DMS153 (cell line): ENCODE measurements at regions not wholly inside any gene's neighbourhood (a gene's known extent, or its start where the extent isn't known, plus 50 kb on each side); places are given as distances from the start of the nearest gene placed in this dataset.

ENCODE experiments used
- DNase-seq: peaks from one replicate; lab custom pipeline; 2025; lab: John Stamatoyannopoulos, UW

DNA sequence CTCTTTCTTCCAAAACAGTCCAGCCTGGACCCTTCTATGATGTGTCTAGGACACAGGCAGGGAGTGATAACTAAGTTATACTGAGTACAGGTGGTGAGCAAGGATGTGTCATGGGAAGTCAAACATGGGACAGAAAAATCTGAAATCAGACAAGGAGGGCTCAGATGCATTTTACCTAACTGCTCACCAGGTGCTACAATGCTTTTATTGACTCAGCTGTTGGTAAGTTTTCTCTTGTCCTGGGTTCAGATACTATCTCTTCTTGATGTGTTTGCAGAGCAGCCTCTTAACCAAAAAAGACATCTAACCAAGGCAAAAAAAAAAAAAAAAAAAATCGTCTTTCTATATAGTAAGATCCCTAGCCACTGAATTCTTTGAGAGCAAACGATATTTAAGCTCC lies 378.6 kb downstream of the VPS13C start:
- DNase-seq: no peak

- DNase-seq: no peak
These were observed 379.2 kb downstream of the VPS13C start for GRCh38 chr15:61681038-61681418.

DNA sequence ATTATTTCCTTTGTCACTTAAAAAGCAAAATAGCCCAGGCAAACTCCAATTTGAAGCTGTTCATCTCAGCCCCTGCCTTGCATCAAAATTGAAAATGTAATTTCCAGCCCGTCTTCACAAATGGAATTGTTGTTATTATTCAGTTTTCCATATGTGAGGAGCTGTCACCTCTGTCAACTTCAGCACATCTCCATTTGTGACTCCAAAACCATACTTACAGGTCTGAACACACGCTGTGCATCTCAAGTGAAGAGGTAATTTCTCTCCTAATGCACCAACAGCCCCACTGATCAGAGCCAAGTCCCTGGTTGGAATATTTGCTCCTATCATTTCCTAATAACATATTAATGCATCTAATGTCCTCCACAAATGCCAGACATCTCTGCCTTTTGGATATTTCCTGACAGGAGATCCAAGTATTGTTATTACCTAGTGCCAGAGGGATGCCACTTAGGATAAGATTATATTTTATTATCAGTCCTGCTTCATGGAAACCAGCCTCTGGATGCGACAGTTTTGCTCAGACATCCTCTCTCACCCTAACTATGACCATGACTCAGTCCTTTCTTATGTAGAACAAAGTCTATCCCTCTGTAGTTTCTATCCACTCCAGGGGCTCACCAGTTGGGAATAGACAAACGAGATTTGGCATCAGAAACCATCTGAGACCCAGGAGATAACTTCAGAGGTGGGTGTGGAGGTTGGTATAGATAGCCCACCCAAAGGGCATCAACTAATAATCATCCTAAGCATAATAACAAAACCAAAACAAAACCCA lies 379.8 kb downstream of the VPS13C start:
- no peak for DNase-seq

DNA sequence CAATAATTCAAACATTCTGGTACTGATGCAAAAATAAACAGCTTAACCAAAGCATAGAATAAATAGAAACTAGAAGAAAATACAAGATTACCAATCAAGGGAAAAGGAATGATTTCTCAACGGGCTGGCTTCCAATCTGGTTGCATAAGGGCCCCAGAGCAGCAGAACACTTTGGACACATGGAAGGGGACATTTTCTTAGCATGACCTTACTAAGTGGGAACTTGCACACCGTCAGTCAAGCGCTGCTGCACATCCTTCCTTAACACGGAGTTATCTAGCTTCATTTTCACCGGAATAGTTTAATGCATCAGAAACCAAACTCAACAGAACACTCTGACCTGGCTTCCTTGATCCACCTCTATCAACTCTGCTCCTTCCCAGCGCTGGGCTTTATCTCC lies 388.5 kb downstream of the VPS13C start:
- no peak for DNase-seq

DNA sequence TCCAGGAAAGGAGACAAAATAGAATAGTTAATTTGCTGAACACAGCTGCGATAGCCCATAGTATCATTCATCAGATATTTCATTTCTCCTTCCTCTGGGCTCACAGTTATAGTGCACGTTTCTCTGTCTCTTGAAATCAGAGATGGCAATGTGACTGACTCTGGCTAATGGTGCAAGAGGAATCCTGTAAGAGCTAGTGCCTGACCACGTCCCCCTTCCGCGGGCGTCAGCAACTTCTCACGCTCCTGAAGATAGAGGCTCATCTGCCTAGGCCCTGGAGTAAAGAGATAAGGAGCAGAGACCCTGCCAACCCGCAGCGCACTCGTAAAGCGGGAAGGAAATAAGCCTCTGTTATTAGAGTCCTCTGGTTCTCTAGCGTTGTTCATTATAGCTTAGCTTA lies 391.8 kb downstream of the VPS13C start:
- DNase-seq: no peak

- no peak for DNase-seq
These were observed 398.5 kb downstream of the VPS13C start for GRCh38 chr15:61661791-61662190.

- no peak for DNase-seq
These were observed 399.7 kb downstream of the VPS13C start for GRCh38 chr15:61660579-61660978.

GRCh38 chr15:61659566-61660190 lies 400.6 kb downstream of the VPS13C start:
- no peak for DNase-seq

DNA sequence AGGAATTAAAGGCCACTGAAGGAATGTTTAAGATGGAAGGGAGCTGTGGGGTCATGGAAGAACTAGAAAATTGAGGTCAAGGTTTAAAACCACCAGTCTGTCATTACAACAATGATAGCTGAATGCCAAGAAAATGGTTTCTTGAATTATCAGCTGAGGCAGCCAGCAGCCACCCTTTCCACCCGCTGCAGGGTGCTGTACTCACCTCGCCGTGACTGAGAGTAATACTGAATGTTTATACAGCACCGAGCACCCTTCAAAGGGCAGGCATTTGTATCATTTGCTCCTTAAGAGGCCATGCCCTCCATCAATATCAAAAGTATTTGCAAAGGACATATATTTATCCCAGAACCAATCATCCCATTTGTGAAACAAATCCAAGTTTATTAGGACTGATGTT lies 402.8 kb downstream of the VPS13C start:
- no peak for DNase-seq

DNA sequence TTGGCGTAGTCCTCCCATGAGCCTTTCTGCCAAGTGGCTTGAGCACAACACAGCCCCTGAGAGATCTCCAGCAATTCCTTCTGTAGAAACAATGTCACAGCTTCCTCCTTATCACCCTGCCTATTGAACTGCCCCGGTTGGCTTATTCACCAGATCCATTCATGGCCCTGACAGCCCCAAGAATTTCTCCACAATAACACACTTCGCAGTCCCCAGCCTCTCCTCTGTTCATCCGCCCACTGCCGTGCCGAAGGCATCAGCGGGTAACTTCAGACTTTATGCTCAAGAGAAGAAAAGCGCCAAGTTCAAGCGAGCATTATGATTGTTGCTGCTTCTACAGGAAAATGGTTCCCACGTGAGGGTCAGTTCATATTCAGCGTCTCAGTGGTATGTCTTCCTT lies 403.9 kb downstream of the VPS13C start:
- DNase-seq: no peak

DNA sequence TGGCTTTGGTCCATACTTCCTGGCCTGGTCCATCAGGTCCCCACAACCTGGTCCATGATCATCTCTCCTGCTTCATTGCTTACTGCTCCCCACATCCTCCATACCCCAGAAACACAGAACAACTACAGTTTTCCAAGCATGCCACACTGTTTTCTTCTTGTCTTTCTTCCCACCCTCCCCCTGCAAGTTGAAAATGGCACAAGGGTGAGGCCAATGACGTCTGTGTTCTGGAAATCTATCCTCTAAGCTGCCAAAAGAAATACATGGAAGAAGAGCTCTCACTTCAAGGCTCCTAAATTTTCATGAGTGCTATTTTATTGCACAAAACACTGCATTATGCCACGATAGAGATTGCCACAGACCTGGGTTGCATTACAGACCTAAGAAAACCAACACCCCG lies 404.4 kb downstream of the VPS13C start:
- DNase-seq: no peak

DNA sequence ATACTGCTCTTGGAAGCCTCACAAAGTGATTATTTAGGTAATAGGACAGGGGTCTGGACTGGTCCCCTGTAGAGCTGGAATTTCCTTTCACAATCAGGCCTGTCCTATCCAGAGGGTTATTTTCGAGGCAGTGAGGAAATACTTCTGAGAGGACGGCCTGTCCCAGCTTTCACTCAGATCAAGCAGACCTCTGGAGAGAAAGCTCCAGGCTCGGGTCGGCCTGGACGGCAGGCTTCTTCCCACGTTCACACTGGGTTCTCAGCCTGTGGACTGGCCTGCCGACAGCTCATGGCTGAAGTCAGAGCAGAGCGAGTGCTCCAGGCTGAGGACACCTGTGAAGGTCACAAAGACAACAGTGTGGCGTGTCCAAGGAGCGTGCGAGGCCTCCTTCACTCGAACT lies 405.3 kb downstream of the VPS13C start:
- DNase-seq: no peak

GRCh38 chr15:61654002-61654740 lies 406.1 kb downstream of the VPS13C start:
- DNase-seq: no peak

- no peak for DNase-seq
These were observed 407.1 kb downstream of the VPS13C start for GRCh38 chr15:61653110-61653509.

DNA sequence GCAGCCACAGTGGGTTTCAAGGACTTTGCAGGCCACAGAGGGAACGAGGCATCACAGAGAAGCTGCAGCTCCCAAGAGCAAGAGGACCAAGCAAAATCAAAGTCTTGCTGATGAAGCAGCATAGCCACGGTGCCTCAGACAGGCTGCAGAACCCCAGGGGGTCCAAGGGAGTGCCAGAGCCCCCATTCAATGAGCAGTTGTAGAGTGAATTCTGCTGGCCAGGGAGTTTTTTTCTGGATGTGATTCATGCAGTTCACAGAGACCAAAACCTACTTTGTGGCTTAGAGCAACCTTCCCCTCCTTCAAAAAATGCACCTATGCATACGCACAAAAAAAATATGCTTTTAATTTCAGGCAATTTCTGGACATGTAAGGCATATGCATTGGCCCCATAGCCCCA lies 409.0 kb downstream of the VPS13C start:
- no peak for DNase-seq

DNA sequence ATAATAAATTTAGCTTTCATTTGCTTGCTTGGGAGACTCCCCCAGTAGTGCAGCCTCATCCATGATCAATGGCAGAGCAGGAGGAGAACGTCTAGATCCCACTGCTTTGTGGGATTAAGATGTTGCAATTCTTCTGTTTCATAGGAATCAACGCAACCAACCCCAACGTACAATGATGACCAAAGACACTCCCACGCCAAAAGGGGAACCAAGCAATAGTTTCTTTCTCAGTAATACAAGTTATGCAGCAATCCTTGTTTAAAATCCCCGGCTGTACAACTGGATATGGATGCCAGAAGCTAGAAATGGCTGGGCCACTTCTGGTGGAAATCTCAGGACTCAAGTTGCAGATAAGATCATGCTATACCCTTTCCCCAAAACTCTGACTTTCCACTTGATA lies 411.2 kb downstream of the VPS13C start:
- no peak for DNase-seq

- no peak for DNase-seq
These were observed 415.4 kb upstream of the RORA start for GRCh38 chr15:61644550-61644949.

- DNase-seq: no peak
These were observed 412.5 kb upstream of the RORA start for GRCh38 chr15:61641645-61642044.

GRCh38 chr15:61640756-61641155 lies 411.7 kb upstream of the RORA start:
- no peak for DNase-seq

DNA sequence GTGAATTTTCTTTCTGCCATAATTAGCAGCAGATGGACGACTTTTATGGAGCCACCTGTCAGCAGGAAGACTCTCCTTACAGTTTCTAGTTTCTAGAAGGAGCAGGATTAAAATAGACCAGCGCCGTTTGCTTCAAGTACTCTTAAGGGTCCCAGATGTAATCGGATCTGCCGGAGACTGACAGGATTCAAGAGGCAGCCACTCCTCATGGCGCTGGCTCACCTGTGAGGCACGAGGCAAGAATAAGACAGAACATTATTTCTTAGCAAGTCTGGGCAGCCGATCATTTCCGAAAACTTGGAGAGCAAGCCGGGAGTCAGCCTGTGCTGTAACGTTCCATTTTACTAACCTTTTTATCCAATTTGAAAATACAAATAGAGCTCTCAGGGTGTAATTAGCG lies 410.4 kb upstream of the RORA start:
- no peak for DNase-seq

DNA sequence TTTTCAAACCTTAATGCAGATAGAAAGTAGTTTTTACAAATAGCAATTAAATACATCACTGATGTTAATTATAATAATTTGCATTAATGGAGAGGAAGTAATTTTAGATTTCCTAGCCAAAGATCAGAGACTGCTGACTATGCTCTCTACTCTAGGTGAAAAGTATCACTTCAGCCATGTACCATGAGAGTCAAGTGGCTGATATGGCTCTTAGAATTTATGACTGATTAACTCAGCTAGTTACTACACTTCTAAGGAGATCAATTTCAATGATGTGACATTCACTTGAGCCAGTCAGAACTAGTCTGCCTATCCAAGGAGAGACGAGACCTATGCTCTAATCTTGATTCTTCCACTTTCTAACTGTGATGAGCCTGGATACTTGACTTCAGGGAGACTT lies 405.7 kb upstream of the RORA start:
- no peak for DNase-seq

- no peak for DNase-seq
These were observed 404.8 kb upstream of the RORA start for GRCh38 chr15:61633951-61634350.

DNA sequence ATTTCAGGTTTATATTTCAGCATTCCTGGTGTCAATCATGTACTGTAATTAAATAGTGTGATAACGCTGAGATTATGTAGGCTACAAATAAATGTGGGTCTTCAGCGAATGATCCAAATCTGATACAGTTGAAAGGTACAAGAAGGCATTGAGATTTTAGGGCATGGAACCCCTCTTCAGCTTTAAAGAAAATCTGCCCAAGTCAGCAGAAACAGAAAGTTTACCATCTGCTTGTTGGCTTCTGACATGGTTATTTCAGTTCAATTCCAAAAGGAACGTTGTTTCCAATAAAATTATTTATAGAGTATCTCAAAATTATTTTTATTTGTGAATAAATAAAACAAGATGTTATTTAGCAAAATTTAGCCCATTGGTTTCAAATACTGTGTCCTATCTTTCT lies 400.2 kb upstream of the RORA start:
- no peak for DNase-seq
